ENCODE measurements at regions not wholly inside any gene's neighbourhood (a gene's known extent, or its start where the extent isn't known, plus 50 kb on each side); places are given as distances from the start of the nearest gene placed in this dataset.

- no peak for TF ChIP-seq CTCF (IDR thresholded peaks at IDR 0.05)
- H3K4me1 ChIP-seq (ENCODE audit: control insufficient read depth in 1 of 2, insufficient read depth in 1 of 2, low read depth in 1 of 2, low read length in 1 of 2) = no peaks in the 10 kb centered on the region
- no peak overlapping the region for H3K27ac ChIP-seq
- H3K36me3 ChIP-seq = no peaks in the 10 kb centered on the region
- H3K9me3 ChIP-seq = no peaks in the 10 kb centered on the region
- no peaks in the 10 kb centered on the region for H3K27me3 ChIP-seq
- H3K4me3 ChIP-seq (ENCODE audit: low read depth in 1 of 2, low read length in 1 of 2) = no peak overlapping the region
Measured at GRCh38 chr1:81587426-81587825, 213.3 kb upstream of the ADGRL2 start.

GRCh38 chr1:81585371-81585770, 215.4 kb upstream of the ADGRL2 start:
- Histone ChIP-seq H3K4me1 (ENCODE audit: control insufficient read depth in 1 of 2, insufficient read depth in 1 of 2, low read depth in 1 of 2, low read length in 1 of 2) (no peaks in the 10 kb centered on the region), H3K27ac (no peak overlapping the region), H3K4me3 (ENCODE audit: low read depth in 1 of 2, low read length in 1 of 2) (no peak overlapping the region), H3K36me3 (no peaks in the 10 kb centered on the region), H3K9me3 (no peaks in the 10 kb centered on the region), H3K27me3 (no peaks in the 10 kb centered on the region)
- TF ChIP-seq CTCF (IDR thresholded peaks at IDR 0.05) = no peak

DNA sequence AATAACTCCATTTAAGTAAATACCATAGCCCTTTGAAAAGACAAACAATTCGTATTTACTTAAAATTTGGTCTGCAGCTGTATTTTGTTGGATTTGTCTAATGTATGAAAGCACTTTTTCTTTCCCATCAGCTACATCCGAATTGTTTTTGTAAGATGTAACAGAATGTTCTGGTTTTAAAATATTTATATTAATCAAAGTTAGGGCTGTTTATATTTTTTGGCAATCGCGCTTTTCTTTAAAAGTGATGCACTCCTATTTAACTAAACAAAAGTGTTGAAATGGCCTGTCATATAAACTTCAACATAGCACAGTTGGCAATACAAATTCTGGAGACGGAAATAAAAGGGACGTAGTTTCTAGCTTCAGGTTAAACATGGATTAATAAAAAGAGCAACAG, 216.3 kb upstream of the ADGRL2 start:
- Histone ChIP-seq H3K4me1 (ENCODE audit: control insufficient read depth in 1 of 2, insufficient read depth in 1 of 2, low read depth in 1 of 2, low read length in 1 of 2) (no peaks in the 10 kb centered on the region), H3K27me3 (no peaks in the 10 kb centered on the region), H3K4me3 (ENCODE audit: low read depth in 1 of 2, low read length in 1 of 2) (no peak overlapping the region), H3K9me3 (no peaks in the 10 kb centered on the region), H3K36me3 (no peaks in the 10 kb centered on the region), H3K27ac (no peak overlapping the region)
- no peak for TF ChIP-seq CTCF (IDR thresholded peaks at IDR 0.05)

- no peaks in the 10 kb centered on the region for H3K9me3 ChIP-seq
- no peak overlapping the region for H3K27ac ChIP-seq
- H3K4me1 ChIP-seq (ENCODE audit: control insufficient read depth in 1 of 2, insufficient read depth in 1 of 2, low read depth in 1 of 2, low read length in 1 of 2) = no peaks in the 10 kb centered on the region
- no peaks in the 10 kb centered on the region for H3K27me3 ChIP-seq
- H3K4me3 ChIP-seq (ENCODE audit: low read depth in 1 of 2, low read length in 1 of 2) = no peak overlapping the region
- no peak for TF ChIP-seq CTCF (IDR thresholded peaks at IDR 0.05)
- no peaks in the 10 kb centered on the region for H3K36me3 ChIP-seq
Measured at GRCh38 chr1:81583878-81584277, 216.9 kb upstream of the ADGRL2 start.

- no peak overlapping the region for H3K27ac ChIP-seq
- no peaks in the 10 kb centered on the region for H3K36me3 ChIP-seq
- H3K27me3 ChIP-seq = no peaks in the 10 kb centered on the region
- no peaks in the 10 kb centered on the region for H3K9me3 ChIP-seq
- no peak for TF ChIP-seq CTCF (IDR thresholded peaks at IDR 0.05)
- H3K4me3 ChIP-seq (ENCODE audit: low read depth in 1 of 2, low read length in 1 of 2) = no peak overlapping the region
- no peaks in the 10 kb centered on the region for H3K4me1 ChIP-seq (ENCODE audit: control insufficient read depth in 1 of 2, insufficient read depth in 1 of 2, low read depth in 1 of 2, low read length in 1 of 2)
Measured at GRCh38 chr1:81582467-81582986, 218.2 kb upstream of the ADGRL2 start.

- no peak for TF ChIP-seq CTCF (IDR thresholded peaks at IDR 0.05)
- no peak overlapping the region for H3K4me3 ChIP-seq (ENCODE audit: low read depth in 1 of 2, low read length in 1 of 2)
- no peaks in the 10 kb centered on the region for H3K9me3 ChIP-seq
- H3K27me3 ChIP-seq = no peaks in the 10 kb centered on the region
- no peaks in the 10 kb centered on the region for H3K4me1 ChIP-seq (ENCODE audit: control insufficient read depth in 1 of 2, insufficient read depth in 1 of 2, low read depth in 1 of 2, low read length in 1 of 2)
- no peak overlapping the region for H3K27ac ChIP-seq
- no peaks in the 10 kb centered on the region for H3K36me3 ChIP-seq
Measured at GRCh38 chr1:81578867-81579266, 221.9 kb upstream of the ADGRL2 start.

All from neutrophil (primary cell).